ENCODE measurements at regions not wholly inside any gene's neighbourhood (a gene's known extent, or its start where the extent isn't known, plus 50 kb on each side); places are given as distances from the start of the nearest gene placed in this dataset.
A peak's percentile ranks its signal among the peaks of the same experiment; 100 is the strongest.

- CTCF ChIA-PET = no interaction called here
Observed at GRCh38 chr15:36263666-36264065, 315.8 kb upstream of the CDIN1 start.

DNA sequence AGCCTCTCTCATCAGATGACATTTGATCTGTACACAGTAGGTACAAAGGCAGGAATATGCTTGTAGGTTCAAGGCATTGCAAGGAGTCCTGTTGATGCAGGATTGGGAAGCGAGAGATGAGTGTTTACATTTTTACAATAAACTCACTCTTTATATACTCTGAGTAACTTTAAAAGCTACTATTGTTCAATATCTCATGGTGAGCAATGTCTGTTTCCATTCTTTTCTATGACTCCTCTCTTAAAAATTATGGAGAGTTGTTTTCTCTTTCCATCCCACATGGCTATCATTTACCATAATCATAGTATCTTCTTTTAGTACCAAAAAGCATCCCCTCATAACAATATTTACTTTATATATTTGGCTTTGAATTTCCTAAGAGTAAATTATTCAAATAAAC is 314.0 kb upstream of the CDIN1 start:
- H3K9me3 ChIP-seq (ENCODE audit: control insufficient read depth, insufficient read depth, low read depth, low read length) = no peaks in the 10 kb centered on the region
- H3K4me3 ChIP-seq (ENCODE audit: low read depth, low read length) = no peak overlapping the region
- no peaks in the 10 kb centered on the region for H3K36me3 ChIP-seq (ENCODE audit: control insufficient read depth in 2 of 2, insufficient read depth in 1 of 2, low read length in 2 of 2)
- TF ChIP-seq ZNF311 (tag by site-specific recombination; IDR thresholded peaks at IDR 0.05; ENCODE audit: borderline replicate concordance) (no peak), PATZ1 (tag by site-specific recombination; IDR thresholded peaks at IDR 0.05) (no peak), PRDM10 (tag by site-specific recombination; IDR thresholded peaks at IDR 0.05) (no peak), ZNF529 (tag by site-specific recombination; IDR thresholded peaks at IDR 0.05; ENCODE audit: insufficient replicate concordance) (no peak), SP3 (tag by site-specific recombination; IDR thresholded peaks at IDR 0.05) (no peak), ZNF549 (tag by site-specific recombination; IDR thresholded peaks at IDR 0.05) (no peak), ZNF473 (tag by site-specific recombination; IDR thresholded peaks at IDR 0.05) (no peak), ZNF416 (tag by site-specific recombination; IDR thresholded peaks at IDR 0.05) (no peak), ZBTB20 (tag by site-specific recombination; IDR thresholded peaks at IDR 0.05) (no peak), HOXA7 (CRISPR knock-in tag; IDR thresholded peaks at IDR 0.05; ENCODE audit: borderline replicate concordance) (no peak)
- H3K27ac ChIP-seq (ENCODE audit: extremely low read depth, low read depth, low read length) = no peak overlapping the region
- H3K4me1 ChIP-seq (ENCODE audit: control insufficient read depth, insufficient read depth, low read length) = no peaks in the 10 kb centered on the region
- POLR2A ChIA-PET = no interaction called here
- CTCF ChIA-PET = no interaction called here

More at GRCh38 chr15:36263666-36264065, 315.8 kb upstream of the CDIN1 start:
- Histone ChIP-seq H3K27ac (ENCODE audit: extremely low read depth, low read depth, low read length) (no peak overlapping the region), H3K9me3 (ENCODE audit: control insufficient read depth, insufficient read depth, low read depth, low read length) (no peaks in the 10 kb centered on the region), H3K4me3 (ENCODE audit: low read depth, low read length) (no peak overlapping the region), H3K4me1 (ENCODE audit: control insufficient read depth, insufficient read depth, low read length) (no peaks in the 10 kb centered on the region), H3K36me3 (ENCODE audit: control insufficient read depth in 2 of 2, insufficient read depth in 1 of 2, low read length in 2 of 2) (no peaks in the 10 kb centered on the region)
- POLR2A ChIA-PET = no interaction called here
- TF ChIP-seq TRIM28 (IDR thresholded peaks at IDR 0.05; ENCODE audit: borderline replicate concordance, low read length) = no peak
- TF ChIP-seq ZIC2 (tag by site-specific recombination; IDR thresholded peaks at IDR 0.05) = no peak
- no peak for TF ChIP-seq SCRT1 (tag by site-specific recombination; IDR thresholded peaks at IDR 0.05; ENCODE audit: borderline replicate concordance)
- TF ChIP-seq ZNF169 (tag by site-specific recombination; IDR thresholded peaks at IDR 0.05) = no peak
- TF ChIP-seq ZNF791 (tag by site-specific recombination; IDR thresholded peaks at IDR 0.05) = no peak
- TF ChIP-seq ZNF112 (tag by site-specific recombination; IDR thresholded peaks at IDR 0.05) = no peak
- no peak for TF ChIP-seq FEZF1 (tag by site-specific recombination; IDR thresholded peaks at IDR 0.05)

DNA sequence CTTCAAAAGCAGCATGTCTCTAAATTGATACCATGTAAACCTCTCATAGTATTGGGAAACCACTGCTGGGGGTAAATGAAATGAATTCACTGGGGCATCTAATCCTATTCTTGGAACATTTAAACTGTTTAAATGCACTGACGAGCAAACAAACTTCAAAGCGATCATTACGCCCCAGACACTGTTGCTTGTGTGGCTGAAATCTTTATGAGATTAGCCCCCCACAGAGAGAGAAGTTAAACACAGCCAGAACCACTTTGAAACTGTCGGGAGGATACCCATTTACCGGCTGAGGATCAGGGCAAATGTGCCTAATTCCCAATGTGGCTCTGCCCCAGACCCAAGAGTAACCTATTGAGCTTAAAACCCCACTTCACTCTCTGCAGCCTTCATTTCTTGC is 308.4 kb upstream of the CDIN1 start:
- peaks cover 3% of the 10 kb centered on the region; the same call in 1 of the 2 replicates for H3K4me1 ChIP-seq (ENCODE audit: control insufficient read depth, insufficient read depth, low read length)
- H3K4me3 ChIP-seq (ENCODE audit: low read depth, low read length) = no peak overlapping the region
- H3K27ac ChIP-seq (ENCODE audit: extremely low read depth, low read depth, low read length) = no peak overlapping the region
- CTCF ChIA-PET = no interaction called here
- no peaks in the 10 kb centered on the region for H3K9me3 ChIP-seq (ENCODE audit: control insufficient read depth, insufficient read depth, low read depth, low read length)
- POLR2A ChIA-PET = no interaction called here
- no peaks in the 10 kb centered on the region for H3K36me3 ChIP-seq (ENCODE audit: control insufficient read depth in 2 of 2, insufficient read depth in 1 of 2, low read length in 2 of 2)
- TF ChIP-seq ZNF335 (tag by site-specific recombination; conservative IDR thresholded peaks at IDR 0.05) (no peak), PRDM4 (tag by site-specific recombination; IDR thresholded peaks at IDR 0.05) (peak; percentile 75), ZNF449 (tag by site-specific recombination; IDR thresholded peaks at IDR 0.05) (no peak), ZNF362 (tag by site-specific recombination; IDR thresholded peaks at IDR 0.05) (no peak), ZBTB48 (tag by site-specific recombination; IDR thresholded peaks at IDR 0.05) (no peak), ZNF239 (tag by site-specific recombination; IDR thresholded peaks at IDR 0.05) (no peak)

All from HEK293 (cell line).